GM20431 (cell line): ENCODE measurements at regions not wholly inside any gene's neighbourhood (a gene's known extent, or its start where the extent isn't known, plus 50 kb on each side); places are given as distances from the start of the nearest gene placed in this dataset.
"Not testable (repeated sequence)": the region's sequence is repeated elsewhere in the genome, so short reads cannot be mapped to it uniquely, and the experiment has no call there.

Experiments used
- in situ Hi-C: fragments of 300-500 bp; cut with MseI, MboI; formaldehyde crosslinking; loops from one replicate; pipeline ENCODE4 v1.15.0; 2020; ENCODE audit warnings: low sequenced_read_pairs; ENCODE audit not compliant: unreplicated experiment

DNA sequence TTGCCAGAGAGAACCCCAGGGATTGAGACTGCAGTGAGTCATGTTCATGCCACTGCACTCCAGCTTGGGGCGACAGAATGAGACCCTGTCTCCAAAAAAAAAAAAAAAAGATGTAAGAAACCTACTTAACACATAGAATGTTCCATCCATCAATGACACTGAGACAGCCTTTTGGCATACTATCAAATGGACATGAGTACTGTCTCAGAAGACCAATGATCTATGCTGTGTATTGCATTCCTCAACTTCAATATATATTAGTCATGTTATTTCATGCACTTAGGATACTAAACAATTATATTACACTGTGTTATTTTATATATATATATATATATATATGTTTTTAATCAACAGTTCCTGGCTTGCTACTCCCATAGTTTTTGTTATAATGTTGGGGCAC is 57.1 kb upstream of the ANKH start:
- in situ Hi-C loops = no loop called here

- in situ Hi-C loops = no loop called here
Observed at GRCh38 chr5:14925326-14925725, 53.7 kb upstream of the ANKH start.

DNA sequence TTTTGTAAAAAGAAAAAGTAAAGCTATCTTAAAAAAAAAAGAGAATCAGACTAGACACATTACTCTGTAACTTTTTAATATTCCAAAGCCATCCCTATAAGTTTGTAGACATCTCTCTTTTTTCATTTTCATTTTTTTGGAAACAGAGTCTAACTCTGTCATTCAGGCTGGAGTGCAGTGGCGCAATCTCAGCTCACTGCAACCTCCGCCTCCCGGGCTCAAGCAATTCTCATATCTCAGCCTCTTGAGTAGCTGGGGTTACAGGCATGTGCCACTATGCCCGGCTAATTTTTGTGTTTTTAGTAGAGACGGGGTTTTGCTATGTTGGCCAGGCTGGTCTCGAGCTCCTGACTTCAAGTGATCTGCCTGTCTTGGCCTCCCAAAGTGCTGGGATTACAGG is 51.4 kb upstream of the ANKH start:
- in situ Hi-C loops = not testable (repeated sequence)

- in situ Hi-C loops = no loop called here
Observed at GRCh38 chr5:14922456-14922855, 50.9 kb upstream of the ANKH start.
